HCT116 (cell line): ENCODE measurements at regions not wholly inside any gene's neighbourhood (a gene's known extent, or its start where the extent isn't known, plus 50 kb on each side); places are given as distances from the start of the nearest gene placed in this dataset.

ENCODE experiments used
- EZH2 ChIP-seq: fragments of 200-600 bp; sonication (generic); IDR thresholded peaks from 2 replicates; pipeline ENCODE4 v1.6.1; 2017; ENCODE audit warnings: antibody characterized with exemption, mixed run types
- JUND ChIP-seq: IDR thresholded peaks from 2 replicates; pipeline ENCODE4 v1.6.1; 2012
- POLR2A ChIP-seq: IDR thresholded peaks from 2 replicates; pipeline ENCODE4 v1.7.0; 2011; ENCODE audit warnings: borderline replicate concordance; ENCODE audit not compliant: insufficient read depth, insufficient read length; ENCODE audit errors: extremely low read depth
- SP1 ChIP-seq: IDR thresholded peaks from 2 replicates; pipeline ENCODE4 v1.6.1; 2012; ENCODE audit warnings: low read depth
- SRF ChIP-seq: IDR thresholded peaks from 2 replicates; pipeline ENCODE4 v1.6.1; 2012; ENCODE audit warnings: low read depth
- ZFX ChIP-seq: fragments of 450-650 bp; IDR thresholded peaks from 2 replicates; pipeline ENCODE4 v1.6.1; 2017
- ZNF274 ChIP-seq: fragments of 200-500 bp; sonication (Bioruptor generic); IDR thresholded peaks from 2 replicates; pipeline ENCODE4 v1.6.1; 2014; ENCODE audit warnings: mild to moderate bottlenecking, low read depth, low read length, inconsistent platforms
- TF ChIP-seq, protein P1 (sequence below): IDR thresholded peaks from 2 replicates; pipeline ENCODE4 v1.6.1; 2011; ENCODE audit warnings: mild to moderate bottlenecking, low read length, moderate library complexity; ENCODE audit not compliant: insufficient replicate concordance; ENCODE audit errors: extremely low read depth
- TF ChIP-seq, protein P2 (sequence below): IDR thresholded peaks from 2 replicates; pipeline ENCODE4 v1.6.1; 2012
- TF ChIP-seq, protein P3 (sequence below): IDR thresholded peaks from 2 replicates; pipeline ENCODE4 v1.6.1; 2012
- TF ChIP-seq, protein P4 (sequence below), 3 experiments: fragments of 200-600 bp in 1 of 3; sonication (generic) in 1 of 3; IDR thresholded peaks in 2 of 3; conservative IDR thresholded peaks in 1 of 3; 2 replicates each; pipeline ENCODE4 v1.5.1; 2012 to 2017; ENCODE audit warnings: low read depth in 2 of 3, low read length in 2 of 3, antibody characterized with exemption in 1 of 3, borderline replicate concordance in 1 of 3, control low read depth in 1 of 3, mild to moderate bottlenecking in 1 of 3, mixed read lengths in 1 of 3, mixed run types in 1 of 3, moderate library complexity in 1 of 3; ENCODE audit not compliant: insufficient read depth in 1 of 3

DNA sequence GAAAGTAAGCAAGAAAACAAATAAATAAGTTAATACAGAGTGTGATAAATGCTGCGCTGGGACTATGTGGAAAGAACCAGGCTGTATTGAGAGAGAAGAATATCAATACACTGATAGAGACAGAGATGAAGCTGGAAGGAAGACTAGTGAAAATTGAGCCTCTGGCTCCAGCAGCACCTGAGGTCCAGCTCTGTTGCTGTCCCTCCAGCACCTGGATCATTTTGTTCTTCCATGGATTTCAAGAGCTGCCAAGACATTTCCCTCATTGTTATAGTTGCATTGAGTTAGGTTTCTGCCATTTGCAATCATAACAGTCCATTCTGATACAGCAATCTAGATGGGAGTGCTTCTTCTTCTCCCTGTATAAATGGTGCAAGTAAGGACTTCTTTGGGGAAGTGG, 242.7 kb upstream of the FGGY start (continued):
- TF ChIP-seq, protein P1, sequence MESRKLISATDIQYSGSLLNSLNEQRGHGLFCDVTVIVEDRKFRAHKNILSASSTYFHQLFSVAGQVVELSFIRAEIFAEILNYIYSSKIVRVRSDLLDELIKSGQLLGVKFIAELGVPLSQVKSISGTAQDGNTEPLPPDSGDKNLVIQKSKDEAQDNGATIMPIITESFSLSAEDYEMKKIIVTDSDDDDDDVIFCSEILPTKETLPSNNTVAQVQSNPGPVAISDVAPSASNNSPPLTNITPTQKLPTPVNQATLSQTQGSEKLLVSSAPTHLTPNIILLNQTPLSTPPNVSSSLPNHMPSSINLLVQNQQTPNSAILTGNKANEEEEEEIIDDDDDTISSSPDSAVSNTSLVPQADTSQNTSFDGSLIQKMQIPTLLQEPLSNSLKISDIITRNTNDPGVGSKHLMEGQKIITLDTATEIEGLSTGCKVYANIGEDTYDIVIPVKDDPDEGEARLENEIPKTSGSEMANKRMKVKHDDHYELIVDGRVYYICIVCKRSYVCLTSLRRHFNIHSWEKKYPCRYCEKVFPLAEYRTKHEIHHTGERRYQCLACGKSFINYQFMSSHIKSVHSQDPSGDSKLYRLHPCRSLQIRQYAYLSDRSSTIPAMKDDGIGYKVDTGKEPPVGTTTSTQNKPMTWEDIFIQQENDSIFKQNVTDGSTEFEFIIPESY = no peak
- TF ChIP-seq, protein P2, sequence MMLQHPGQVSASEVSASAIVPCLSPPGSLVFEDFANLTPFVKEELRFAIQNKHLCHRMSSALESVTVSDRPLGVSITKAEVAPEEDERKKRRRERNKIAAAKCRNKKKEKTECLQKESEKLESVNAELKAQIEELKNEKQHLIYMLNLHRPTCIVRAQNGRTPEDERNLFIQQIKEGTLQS = no peak
- no peak for TF ChIP-seq SP1
- TF ChIP-seq SRF = no peak
- TF ChIP-seq, protein P3, sequence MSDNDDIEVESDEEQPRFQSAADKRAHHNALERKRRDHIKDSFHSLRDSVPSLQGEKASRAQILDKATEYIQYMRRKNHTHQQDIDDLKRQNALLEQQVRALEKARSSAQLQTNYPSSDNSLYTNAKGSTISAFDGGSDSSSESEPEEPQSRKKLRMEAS = no peak
- no peak for TF ChIP-seq EZH2
- TF ChIP-seq, protein P4, sequence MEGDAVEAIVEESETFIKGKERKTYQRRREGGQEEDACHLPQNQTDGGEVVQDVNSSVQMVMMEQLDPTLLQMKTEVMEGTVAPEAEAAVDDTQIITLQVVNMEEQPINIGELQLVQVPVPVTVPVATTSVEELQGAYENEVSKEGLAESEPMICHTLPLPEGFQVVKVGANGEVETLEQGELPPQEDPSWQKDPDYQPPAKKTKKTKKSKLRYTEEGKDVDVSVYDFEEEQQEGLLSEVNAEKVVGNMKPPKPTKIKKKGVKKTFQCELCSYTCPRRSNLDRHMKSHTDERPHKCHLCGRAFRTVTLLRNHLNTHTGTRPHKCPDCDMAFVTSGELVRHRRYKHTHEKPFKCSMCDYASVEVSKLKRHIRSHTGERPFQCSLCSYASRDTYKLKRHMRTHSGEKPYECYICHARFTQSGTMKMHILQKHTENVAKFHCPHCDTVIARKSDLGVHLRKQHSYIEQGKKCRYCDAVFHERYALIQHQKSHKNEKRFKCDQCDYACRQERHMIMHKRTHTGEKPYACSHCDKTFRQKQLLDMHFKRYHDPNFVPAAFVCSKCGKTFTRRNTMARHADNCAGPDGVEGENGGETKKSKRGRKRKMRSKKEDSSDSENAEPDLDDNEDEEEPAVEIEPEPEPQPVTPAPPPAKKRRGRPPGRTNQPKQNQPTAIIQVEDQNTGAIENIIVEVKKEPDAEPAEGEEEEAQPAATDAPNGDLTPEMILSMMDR (IDR thresholded peaks at IDR 0.05 in 2 of 3, conservative IDR thresholded peaks at IDR 0.05 in 1 of 3; ENCODE audit: borderline replicate concordance in 1 of 3, insufficient read depth in 1 of 3, low read depth in 2 of 3, low read length in 2 of 3) = no peak
- no peak for TF ChIP-seq ZFX
- TF ChIP-seq ZNF274 = no peak
- no peak for TF ChIP-seq POLR2A
- no peak for TF ChIP-seq JUND
